AG09319 (cell line): ENCODE measurements at regions not wholly inside any gene's neighbourhood (a gene's known extent, or its start where the extent isn't known, plus 50 kb on each side); places are given as distances from the start of the nearest gene placed in this dataset.
"Not testable (repeated sequence)": the region's sequence is repeated elsewhere in the genome, so short reads cannot be mapped to it uniquely, and the experiment has no call there.

Source experiments
- DNase-seq: peaks from one replicate; pipeline ENCODE4 v3.0.0-alpha.2; 2010; ENCODE audit warnings: low read depth; ENCODE audit errors: extremely low read depth
- CTCF ChIP-seq: IDR thresholded peaks from 2 replicates; pipeline ENCODE4 v1.5.1; 2011; ENCODE audit warnings: low read depth, mild to moderate bottlenecking, inconsistent platforms, low read length, moderate library complexity

- no peak for TF ChIP-seq CTCF
- no peak for DNase-seq
Observed at GRCh38 chr2:240383871-240384700, 51.4 kb upstream of the GPC1 start.

GRCh38 chr2:240384711-240385450, 50.6 kb upstream of the GPC1 start:
- no peak for TF ChIP-seq CTCF
- no peak for DNase-seq

- not testable (repeated sequence) for DNase-seq
Observed at GRCh38 chr2:240385451-240386161, 49.9 kb upstream of the GPC1 start.
